Glutamatergic neuron (in vitro differentiated cells): ENCODE measurements at regions not wholly inside any gene's neighbourhood (a gene's known extent, or its start where the extent isn't known, plus 50 kb on each side); places are given as distances from the start of the nearest gene placed in this dataset.

Source experiments
- DNase-seq: peaks from one replicate; pipeline ENCODE4 v3.0.0; 2022
- H3K27ac Mint-ChIP-seq: one replicate; pipeline ENCODE4 v1.8.0; 2020; ENCODE audit warnings: mild to moderate bottlenecking, mixed read lengths, inconsistent platforms; ENCODE audit not compliant: unreplicated experiment
- H3K27me3 Mint-ChIP-seq: one replicate; pipeline ENCODE4 v1.8.0; 2020; ENCODE audit warnings: mild to moderate bottlenecking, moderate library complexity, mixed read lengths, inconsistent platforms; ENCODE audit not compliant: unreplicated experiment
- H3K36me3 Mint-ChIP-seq: one replicate; pipeline ENCODE4 v1.8.0; 2020; ENCODE audit warnings: mild to moderate bottlenecking, mixed read lengths, inconsistent platforms; ENCODE audit not compliant: unreplicated experiment
- H3K4me1 Mint-ChIP-seq: one replicate; pipeline ENCODE4 v1.8.0; 2020; ENCODE audit warnings: mild to moderate bottlenecking, low read depth, mixed read lengths, inconsistent platforms; ENCODE audit not compliant: unreplicated experiment
- H3K4me3 Mint-ChIP-seq: one replicate; pipeline ENCODE4 v1.8.0; 2020; ENCODE audit warnings: mild to moderate bottlenecking, mixed read lengths, inconsistent platforms; ENCODE audit not compliant: unreplicated experiment
- H3K9me3 Mint-ChIP-seq: one replicate; pipeline ENCODE4 v1.8.0; 2020; ENCODE audit warnings: mild to moderate bottlenecking, moderate library complexity, mixed read lengths, inconsistent platforms; ENCODE audit not compliant: unreplicated experiment
- TF ChIP-seq, protein P1 (sequence below): fragments of 200-600 bp; sonication (generic); IDR thresholded peaks from one replicate; pipeline ENCODE4 v1.5.0; 2021; ENCODE audit not compliant: partially characterized antibody, unreplicated experiment

DNA sequence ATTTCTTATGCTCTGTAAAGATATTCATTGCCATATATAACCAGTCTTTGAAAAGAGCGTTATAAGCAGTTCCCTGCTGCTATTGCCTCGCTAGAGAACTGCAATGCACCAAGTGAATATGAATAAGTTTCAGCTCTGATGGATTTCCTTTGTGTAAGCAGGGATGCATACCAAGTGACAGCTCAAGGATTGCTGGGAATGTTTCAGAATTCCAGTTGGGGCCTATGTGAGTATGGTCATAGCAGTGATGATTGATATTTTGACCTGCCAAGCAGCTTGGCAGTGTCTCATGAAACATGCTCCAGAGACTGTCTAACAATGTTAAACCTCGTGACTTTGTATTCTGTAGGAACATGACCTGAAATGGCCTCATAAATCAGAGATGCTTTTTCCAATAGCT lies 312.6 kb downstream of the C11orf87 start:
- Mint-ChIP-seq H3K27me3 (no peaks in the 10 kb centered on the region), H3K4me1 (peaks cover 7% of the 10 kb centered on the region), H3K9me3 (peaks cover 2% of the 10 kb centered on the region), H3K4me3 (no peak overlapping the region), H3K36me3 (peaks cover 5% of the 10 kb centered on the region), H3K27ac (no peak overlapping the region)
- no peak for DNase-seq
- TF ChIP-seq, protein P1, sequence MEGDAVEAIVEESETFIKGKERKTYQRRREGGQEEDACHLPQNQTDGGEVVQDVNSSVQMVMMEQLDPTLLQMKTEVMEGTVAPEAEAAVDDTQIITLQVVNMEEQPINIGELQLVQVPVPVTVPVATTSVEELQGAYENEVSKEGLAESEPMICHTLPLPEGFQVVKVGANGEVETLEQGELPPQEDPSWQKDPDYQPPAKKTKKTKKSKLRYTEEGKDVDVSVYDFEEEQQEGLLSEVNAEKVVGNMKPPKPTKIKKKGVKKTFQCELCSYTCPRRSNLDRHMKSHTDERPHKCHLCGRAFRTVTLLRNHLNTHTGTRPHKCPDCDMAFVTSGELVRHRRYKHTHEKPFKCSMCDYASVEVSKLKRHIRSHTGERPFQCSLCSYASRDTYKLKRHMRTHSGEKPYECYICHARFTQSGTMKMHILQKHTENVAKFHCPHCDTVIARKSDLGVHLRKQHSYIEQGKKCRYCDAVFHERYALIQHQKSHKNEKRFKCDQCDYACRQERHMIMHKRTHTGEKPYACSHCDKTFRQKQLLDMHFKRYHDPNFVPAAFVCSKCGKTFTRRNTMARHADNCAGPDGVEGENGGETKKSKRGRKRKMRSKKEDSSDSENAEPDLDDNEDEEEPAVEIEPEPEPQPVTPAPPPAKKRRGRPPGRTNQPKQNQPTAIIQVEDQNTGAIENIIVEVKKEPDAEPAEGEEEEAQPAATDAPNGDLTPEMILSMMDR: no peak

DNA sequence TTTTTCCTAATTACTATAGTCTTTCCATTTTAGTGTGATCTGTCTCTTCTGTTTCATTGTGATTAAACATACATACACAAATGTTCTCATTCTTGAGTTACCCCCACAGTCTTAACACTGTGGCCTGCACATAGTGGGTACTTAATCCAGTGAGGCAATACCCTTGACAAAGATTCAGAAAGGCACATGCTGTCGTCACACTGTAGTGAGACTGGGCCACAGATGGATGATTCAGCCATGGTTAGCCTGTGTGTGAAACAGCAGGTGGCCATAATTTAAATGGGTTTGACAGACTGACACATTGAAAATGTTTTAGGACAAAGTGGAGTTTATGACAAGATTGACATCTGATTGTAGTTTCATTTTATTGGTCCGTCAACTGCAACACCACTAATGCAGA lies 313.1 kb downstream of the C11orf87 start:
- peaks cover 6% of the 10 kb centered on the region for H3K4me1 Mint-ChIP-seq
- H3K27ac Mint-ChIP-seq: no peak overlapping the region
- DNase-seq: no peak
- no peak overlapping the region for H3K4me3 Mint-ChIP-seq
- TF ChIP-seq, protein P1: no peak
- H3K36me3 Mint-ChIP-seq: peaks cover 5% of the 10 kb centered on the region
- H3K27me3 Mint-ChIP-seq: no peaks in the 10 kb centered on the region
- peaks cover 2% of the 10 kb centered on the region for H3K9me3 Mint-ChIP-seq

DNA sequence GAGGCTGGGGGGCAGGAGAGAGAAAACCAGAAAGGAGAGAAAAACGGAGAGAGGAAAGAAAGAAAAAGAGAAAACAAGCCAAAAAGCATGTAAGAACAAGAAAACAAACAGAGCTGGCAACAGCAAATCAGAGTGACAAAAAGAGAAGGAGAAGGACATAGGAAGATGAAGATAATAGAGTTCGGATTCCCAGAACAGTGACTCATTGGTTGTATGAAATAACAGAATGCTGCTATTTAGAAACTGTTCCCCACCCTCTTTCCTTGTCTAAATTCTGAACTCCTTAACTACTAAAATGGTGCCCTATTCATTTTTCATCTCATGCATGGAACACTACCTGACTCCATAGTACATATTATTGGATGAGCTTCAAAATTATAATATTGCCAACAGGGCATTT lies 317.4 kb downstream of the C11orf87 start:
- Mint-ChIP-seq H3K27ac (no peak overlapping the region), H3K27me3 (no peaks in the 10 kb centered on the region), H3K4me1 (peaks cover 3% of the 10 kb centered on the region), H3K36me3 (peaks cover 5% of the 10 kb centered on the region), H3K4me3 (no peak overlapping the region), H3K9me3 (peaks cover 2% of the 10 kb centered on the region)
- DNase-seq: no peak
- TF ChIP-seq, protein P1: no peak

DNA sequence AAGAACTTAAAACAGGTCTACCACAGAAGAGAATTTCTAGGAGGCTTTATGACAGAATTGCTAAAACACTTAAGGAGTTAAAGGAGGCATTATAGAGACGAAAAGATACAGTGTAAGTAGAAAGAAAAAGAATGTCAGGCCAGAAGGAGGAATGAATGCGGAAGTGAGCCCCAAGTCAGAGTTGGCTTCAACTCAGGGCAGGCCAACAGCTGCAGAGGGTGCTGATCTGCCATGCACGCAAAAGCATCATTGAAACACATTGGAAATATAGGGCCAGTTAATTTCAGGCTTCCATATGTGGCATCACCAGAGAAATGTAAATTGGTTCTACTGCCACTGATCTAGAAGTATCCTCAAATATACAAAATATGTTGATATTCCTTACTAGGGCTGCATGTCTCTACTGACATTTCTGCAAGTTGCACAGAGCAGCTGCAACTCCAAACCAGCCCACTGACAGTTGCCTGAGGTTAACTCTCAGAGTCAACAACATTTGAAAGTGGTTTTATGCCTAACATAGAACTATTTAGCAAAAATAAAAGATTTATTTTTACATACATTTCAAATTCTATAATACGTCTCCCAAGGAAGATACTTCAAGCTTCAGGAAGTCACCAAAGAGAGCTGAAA lies 324.1 kb downstream of the C11orf87 start:
- no peaks in the 10 kb centered on the region for H3K36me3 Mint-ChIP-seq
- H3K27me3 Mint-ChIP-seq: no peaks in the 10 kb centered on the region
- H3K9me3 Mint-ChIP-seq: no peaks in the 10 kb centered on the region
- no peak overlapping the region for H3K27ac Mint-ChIP-seq
- H3K4me1 Mint-ChIP-seq: no peaks in the 10 kb centered on the region
- no peak overlapping the region for H3K4me3 Mint-ChIP-seq
- TF ChIP-seq, protein P1: no peak
- no peak for DNase-seq

DNA sequence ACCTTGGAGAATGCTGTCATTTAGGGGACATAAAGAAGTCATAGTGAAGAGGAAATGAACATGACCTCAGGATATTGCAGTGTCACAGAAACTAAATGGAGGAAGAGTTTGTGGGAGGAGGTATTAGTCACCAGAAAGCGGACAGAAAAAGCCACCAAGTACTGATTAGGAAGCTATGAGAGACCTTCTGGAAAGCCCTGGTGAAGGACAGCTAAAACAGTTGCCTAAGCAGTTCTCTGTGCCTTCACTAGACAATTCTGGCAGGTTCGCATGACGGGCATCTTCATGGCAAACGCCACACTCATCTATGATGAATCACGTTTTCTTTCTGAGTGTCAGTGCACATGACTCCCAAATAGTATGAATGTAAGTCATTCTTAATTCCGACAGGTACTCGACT lies 325.8 kb downstream of the C11orf87 start:
- TF ChIP-seq, protein P1: no peak
- H3K4me3 Mint-ChIP-seq: no peak overlapping the region
- H3K36me3 Mint-ChIP-seq: no peaks in the 10 kb centered on the region
- H3K27me3 Mint-ChIP-seq: no peaks in the 10 kb centered on the region
- H3K27ac Mint-ChIP-seq: no peak overlapping the region
- no peaks in the 10 kb centered on the region for H3K4me1 Mint-ChIP-seq
- no peak for DNase-seq
- H3K9me3 Mint-ChIP-seq: peaks cover 2% of the 10 kb centered on the region
